ENCODE measurements at regions not wholly inside any gene's neighbourhood (a gene's known extent, or its start where the extent isn't known, plus 50 kb on each side); places are given as distances from the start of the nearest gene placed in this dataset.

- no peak overlapping the region for H3K9ac ChIP-seq (ENCODE audit: low read length)
- H3F3A ChIP-seq (ENCODE audit: insufficient read depth): no peaks in the 10 kb centered on the region
- no peaks in the 10 kb centered on the region for H3K27me3 ChIP-seq (ENCODE audit: low read length)
- no peak overlapping the region for H3K4me2 ChIP-seq (ENCODE audit: low read depth, low read length, poor library complexity, severe bottlenecking)
- TF ChIP-seq, protein P1, sequence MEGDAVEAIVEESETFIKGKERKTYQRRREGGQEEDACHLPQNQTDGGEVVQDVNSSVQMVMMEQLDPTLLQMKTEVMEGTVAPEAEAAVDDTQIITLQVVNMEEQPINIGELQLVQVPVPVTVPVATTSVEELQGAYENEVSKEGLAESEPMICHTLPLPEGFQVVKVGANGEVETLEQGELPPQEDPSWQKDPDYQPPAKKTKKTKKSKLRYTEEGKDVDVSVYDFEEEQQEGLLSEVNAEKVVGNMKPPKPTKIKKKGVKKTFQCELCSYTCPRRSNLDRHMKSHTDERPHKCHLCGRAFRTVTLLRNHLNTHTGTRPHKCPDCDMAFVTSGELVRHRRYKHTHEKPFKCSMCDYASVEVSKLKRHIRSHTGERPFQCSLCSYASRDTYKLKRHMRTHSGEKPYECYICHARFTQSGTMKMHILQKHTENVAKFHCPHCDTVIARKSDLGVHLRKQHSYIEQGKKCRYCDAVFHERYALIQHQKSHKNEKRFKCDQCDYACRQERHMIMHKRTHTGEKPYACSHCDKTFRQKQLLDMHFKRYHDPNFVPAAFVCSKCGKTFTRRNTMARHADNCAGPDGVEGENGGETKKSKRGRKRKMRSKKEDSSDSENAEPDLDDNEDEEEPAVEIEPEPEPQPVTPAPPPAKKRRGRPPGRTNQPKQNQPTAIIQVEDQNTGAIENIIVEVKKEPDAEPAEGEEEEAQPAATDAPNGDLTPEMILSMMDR (IDR thresholded peaks at IDR 0.05; ENCODE audit: insufficient read depth, low read length, poor library complexity, severe bottlenecking): no peak
- H3K27ac ChIP-seq (ENCODE audit: low read depth, low read length): no peak overlapping the region
- no peak overlapping the region for H2AFZ ChIP-seq (ENCODE audit: low read depth, low read length, severe bottlenecking)
- no peaks in the 10 kb centered on the region for H4K20me1 ChIP-seq (ENCODE audit: low read depth, low read length)
- H3K9me2 ChIP-seq (replicated peaks; ENCODE audit: insufficient read depth, low read length): no peaks in the 10 kb centered on the region
- no peaks in the 10 kb centered on the region for H3K79me2 ChIP-seq (ENCODE audit: insufficient read depth, low read length)
- no peak overlapping the region for H3K4me3 ChIP-seq (ENCODE audit: insufficient read depth, low read length, poor library complexity, severe bottlenecking)
- no peaks in the 10 kb centered on the region for H3K36me3 ChIP-seq (ENCODE audit: low read length)
- H3K9me3 ChIP-seq (ENCODE audit: insufficient read depth, low read length): no peaks in the 10 kb centered on the region
Measured at GRCh38 chr1:208842451-208842850, 598.3 kb upstream of the PLXNA2 start.

DNA sequence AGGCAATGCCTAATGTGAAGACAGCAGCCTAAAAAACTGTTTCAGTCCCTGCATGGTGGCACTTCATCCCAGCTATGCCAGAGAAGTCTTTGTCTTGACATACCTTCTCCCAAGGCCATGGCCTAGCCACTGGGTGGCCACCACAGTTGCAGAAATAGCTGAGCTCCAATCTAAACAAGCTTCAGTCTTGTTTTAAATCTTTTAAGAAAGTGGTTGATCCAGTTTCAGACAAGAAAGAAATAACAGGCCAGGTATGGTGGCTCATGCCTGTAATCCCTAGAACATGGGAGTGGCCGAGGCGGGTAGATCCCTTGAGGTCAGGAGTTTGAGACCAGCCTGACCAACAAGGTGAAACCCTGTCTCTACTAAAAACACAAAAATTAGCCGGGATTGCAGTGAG lies 600.0 kb upstream of the PLXNA2 start:
- Histone ChIP-seq H2AFZ (ENCODE audit: low read depth, low read length, severe bottlenecking) (no peak overlapping the region), H3K9me2 (replicated peaks; ENCODE audit: insufficient read depth, low read length) (no peaks in the 10 kb centered on the region), H3K9me3 (ENCODE audit: insufficient read depth, low read length) (no peaks in the 10 kb centered on the region), H3K4me2 (ENCODE audit: low read depth, low read length, poor library complexity, severe bottlenecking) (no peak overlapping the region), H3F3A (ENCODE audit: insufficient read depth) (no peaks in the 10 kb centered on the region), H4K20me1 (ENCODE audit: low read depth, low read length) (no peaks in the 10 kb centered on the region), H3K9ac (ENCODE audit: low read length) (no peak overlapping the region), H3K36me3 (ENCODE audit: low read length) (no peaks in the 10 kb centered on the region), H3K79me2 (ENCODE audit: insufficient read depth, low read length) (no peaks in the 10 kb centered on the region), H3K4me3 (ENCODE audit: insufficient read depth, low read length, poor library complexity, severe bottlenecking) (no peak overlapping the region), H3K27me3 (ENCODE audit: low read length) (no peaks in the 10 kb centered on the region), H3K27ac (ENCODE audit: low read depth, low read length) (no peak overlapping the region)
- TF ChIP-seq EZH2phosphoT487 (conservative IDR thresholded peaks at IDR 0.05; ENCODE audit: low read length): no peak
- TF ChIP-seq, protein P1 (IDR thresholded peaks at IDR 0.05; ENCODE audit: insufficient read depth, low read length, poor library complexity, severe bottlenecking): no peak

DNA sequence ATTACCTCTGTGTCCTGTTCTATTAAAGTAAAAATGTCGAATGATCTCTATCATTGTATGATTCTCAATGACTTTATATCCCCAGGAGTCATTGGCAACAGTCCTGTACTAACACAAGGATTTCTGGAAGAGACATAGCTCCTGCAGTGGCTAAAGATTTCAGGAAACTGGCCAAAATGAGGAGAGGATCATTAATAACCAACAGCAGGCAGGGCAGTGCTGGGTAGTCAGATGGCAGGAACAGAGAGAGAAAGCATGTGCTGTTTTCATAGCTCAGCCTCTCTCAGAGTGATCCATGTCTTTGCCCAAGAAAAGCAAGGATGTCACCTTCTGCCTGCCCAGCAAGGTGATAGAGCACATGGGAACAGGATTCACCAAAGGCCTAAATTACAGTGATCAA lies 604.7 kb upstream of the PLXNA2 start:
- Histone ChIP-seq H3K9me2 (replicated peaks; ENCODE audit: insufficient read depth, low read length) (no peaks in the 10 kb centered on the region), H3K27ac (ENCODE audit: low read depth, low read length) (no peak overlapping the region)

More for the DNA sequence above, 604.7 kb upstream of the PLXNA2 start:
- Histone ChIP-seq H3K4me3 (ENCODE audit: insufficient read depth, low read length, poor library complexity, severe bottlenecking) (no peak overlapping the region), H2AFZ (ENCODE audit: low read depth, low read length, severe bottlenecking) (no peak overlapping the region), H4K20me1 (ENCODE audit: low read depth, low read length) (no peaks in the 10 kb centered on the region), H3K9me3 (ENCODE audit: insufficient read depth, low read length) (no peaks in the 10 kb centered on the region), H3K27me3 (ENCODE audit: low read length) (no peaks in the 10 kb centered on the region), H3K4me2 (ENCODE audit: low read depth, low read length, poor library complexity, severe bottlenecking) (no peak overlapping the region), H3K36me3 (ENCODE audit: low read length) (no peaks in the 10 kb centered on the region), H3K79me2 (ENCODE audit: insufficient read depth, low read length) (no peaks in the 10 kb centered on the region), H3K9ac (ENCODE audit: low read length) (no peak overlapping the region), H3F3A (ENCODE audit: insufficient read depth) (no peaks in the 10 kb centered on the region)
- no peak for TF ChIP-seq EZH2phosphoT487 (conservative IDR thresholded peaks at IDR 0.05; ENCODE audit: low read length)
- TF ChIP-seq, protein P1 (IDR thresholded peaks at IDR 0.05; ENCODE audit: insufficient read depth, low read length, poor library complexity, severe bottlenecking): no peak

Measured in SU-DHL-6 (cell line).